ENCODE measurements at regions not wholly inside any gene's neighbourhood (a gene's known extent, or its start where the extent isn't known, plus 50 kb on each side); places are given as distances from the start of the nearest gene placed in this dataset.

- POLR2A ChIA-PET, result no interaction called here
- ATAC-seq, result no peak
Measured at GRCh38 chr16:54365990-54366634, 79.5 kb upstream of the IRX3 start.

GRCh38 chr16:54363766-54364165, 77.2 kb upstream of the IRX3 start:
- Mint-ChIP-seq H3K36me3 (ENCODE audit: low read depth) (no peaks in the 10 kb centered on the region), H3K4me3 (no peak overlapping the region), H3K9me3 (no peaks in the 10 kb centered on the region), H3K4me1 (ENCODE audit: low read depth) (no peaks in the 10 kb centered on the region), H3K27ac (no peak overlapping the region), H3K27me3 (peaks cover 29% of the 10 kb centered on the region)
- ATAC-seq (no peak), DNase-seq (no peak)
- POLR2A ChIA-PET, result no interaction called here
- TF ChIP-seq CTCF (IDR thresholded peaks at IDR 0.05), result no peak
- intact Hi-C loops (cut with micrococcal nuclease), result no loop called here
- CTCF ChIA-PET, result no interaction called here

More at GRCh38 chr16:54365990-54366634, 79.5 kb upstream of the IRX3 start:
- Mint-ChIP-seq H3K9me3 (no peaks in the 10 kb centered on the region), H3K4me3 (no peak overlapping the region), H3K36me3 (ENCODE audit: low read depth) (no peaks in the 10 kb centered on the region), H3K27ac (no peak overlapping the region), H3K27me3 (peaks cover 26% of the 10 kb centered on the region), H3K4me1 (ENCODE audit: low read depth) (no peaks in the 10 kb centered on the region)
- no peak for DNase-seq
- CTCF ChIA-PET, result no interaction called here
- no peak for TF ChIP-seq CTCF (IDR thresholded peaks at IDR 0.05)
- intact Hi-C loops (cut with micrococcal nuclease), result no loop called here

- POLR2A ChIA-PET, result interaction anchor here (0.6 kb wide), 1 partner anchor 695 kb away, joined by 3 read pairs; no protein-coding TSS in a partner anchor
- ATAC-seq (no peak), DNase-seq (no peak)
- intact Hi-C loops (cut with micrococcal nuclease), result no loop called here
- H3K36me3 Mint-ChIP-seq (ENCODE audit: low read depth), result no peaks in the 10 kb centered on the region
- no peaks in the 10 kb centered on the region for H3K4me1 Mint-ChIP-seq (ENCODE audit: low read depth)
- no peaks in the 10 kb centered on the region for H3K9me3 Mint-ChIP-seq
- no peak overlapping the region for H3K4me3 Mint-ChIP-seq
- TF ChIP-seq CTCF (IDR thresholded peaks at IDR 0.05), result no peak
- CTCF ChIA-PET, result no interaction called here
- peaks cover 32% of the 10 kb centered on the region for H3K27me3 Mint-ChIP-seq
- no peak overlapping the region for H3K27ac Mint-ChIP-seq
Measured at GRCh38 chr16:54362591-54363206, 76.1 kb upstream of the IRX3 start.

GRCh38 chr16:54361246-54361645, 74.7 kb upstream of the IRX3 start:
- ChIA-PET POLR2A (interaction anchor here (0.6 kb wide), 1 partner anchor 331 kb away, joined by 3 read pairs; no protein-coding TSS in a partner anchor), CTCF (no interaction called here)
- Mint-ChIP-seq H3K27ac (no peak overlapping the region), H3K27me3 (peaks cover 35% of the 10 kb centered on the region), H3K4me3 (no peak overlapping the region), H3K9me3 (no peaks in the 10 kb centered on the region), H3K4me1 (ENCODE audit: low read depth) (no peaks in the 10 kb centered on the region), H3K36me3 (ENCODE audit: low read depth) (no peaks in the 10 kb centered on the region)
- TF ChIP-seq CTCF (IDR thresholded peaks at IDR 0.05), result no peak
- ATAC-seq (no peak), DNase-seq (no peak)
- intact Hi-C loops (cut with micrococcal nuclease), result no loop called here

- no peak for TF ChIP-seq CTCF (IDR thresholded peaks at IDR 0.05)
- no peak overlapping the region for H3K4me3 Mint-ChIP-seq
- H3K9me3 Mint-ChIP-seq, result no peaks in the 10 kb centered on the region
- ChIA-PET POLR2A (no interaction called here), CTCF (no interaction called here)
- intact Hi-C loops (cut with micrococcal nuclease), result no loop called here
- H3K27ac Mint-ChIP-seq, result no peak overlapping the region
- H3K27me3 Mint-ChIP-seq, result peaks cover 35% of the 10 kb centered on the region
- DNase-seq (no peak), ATAC-seq (no peak)
- no peaks in the 10 kb centered on the region for H3K4me1 Mint-ChIP-seq (ENCODE audit: low read depth)
- no peaks in the 10 kb centered on the region for H3K36me3 Mint-ChIP-seq (ENCODE audit: low read depth)
Measured at GRCh38 chr16:54360681-54361080, 74.1 kb upstream of the IRX3 start.
